Middle frontal gyrus (tissue), 1 donor: ENCODE measurements at regions not wholly inside any gene's neighbourhood (a gene's known extent, or its start where the extent isn't known, plus 50 kb on each side); places are given as distances from the start of the nearest gene placed in this dataset.

Experiments used
- DNase-seq: peaks from one replicate; pipeline ENCODE4 v3.0.0-alpha.2; 2015; ENCODE audit warnings: low spot score; ENCODE audit errors: extremely low spot score

DNA sequence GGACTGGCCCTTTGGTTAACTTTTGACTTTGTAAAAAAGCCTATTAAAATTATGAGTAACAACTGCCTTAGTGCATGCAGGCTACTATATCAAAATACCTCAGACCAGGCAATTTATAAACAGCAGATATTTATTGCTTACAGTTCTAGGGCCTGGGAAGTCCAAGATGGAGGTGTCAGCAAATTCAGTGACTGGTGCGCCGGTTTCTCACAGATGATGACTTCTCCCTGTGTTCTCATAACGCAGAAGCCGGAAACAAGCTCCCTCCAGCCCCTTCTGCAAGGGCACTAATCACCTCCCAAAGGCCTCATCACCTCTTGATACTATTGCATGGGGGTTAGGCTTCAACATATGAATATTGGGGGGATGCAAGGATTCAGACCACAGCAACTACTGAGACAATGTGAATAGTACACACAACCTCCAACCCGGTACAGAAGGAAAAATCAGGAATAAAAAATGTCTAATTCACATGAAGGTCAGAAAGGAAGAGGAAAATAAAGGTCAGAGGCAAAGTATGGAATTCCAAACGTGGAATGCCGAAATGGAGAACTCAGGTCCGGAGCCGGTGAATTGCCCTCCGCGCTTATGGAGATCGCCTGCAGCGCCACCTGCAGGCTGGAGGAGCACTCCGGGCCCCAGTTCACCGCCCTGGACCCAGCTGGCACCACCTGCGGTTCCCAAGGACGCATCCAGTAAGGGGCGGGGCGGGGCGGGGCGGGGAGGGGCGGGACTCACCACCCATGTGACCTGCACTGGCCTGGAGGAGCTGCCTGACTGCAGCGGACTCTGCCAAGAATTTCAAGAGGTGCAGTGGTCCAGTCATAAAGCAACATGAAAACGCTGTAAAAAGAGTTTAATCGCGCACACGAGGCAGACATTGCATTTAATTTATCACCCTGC, 203.4 kb downstream of the KIF26A start:
- DNase-seq: no peak

DNA sequence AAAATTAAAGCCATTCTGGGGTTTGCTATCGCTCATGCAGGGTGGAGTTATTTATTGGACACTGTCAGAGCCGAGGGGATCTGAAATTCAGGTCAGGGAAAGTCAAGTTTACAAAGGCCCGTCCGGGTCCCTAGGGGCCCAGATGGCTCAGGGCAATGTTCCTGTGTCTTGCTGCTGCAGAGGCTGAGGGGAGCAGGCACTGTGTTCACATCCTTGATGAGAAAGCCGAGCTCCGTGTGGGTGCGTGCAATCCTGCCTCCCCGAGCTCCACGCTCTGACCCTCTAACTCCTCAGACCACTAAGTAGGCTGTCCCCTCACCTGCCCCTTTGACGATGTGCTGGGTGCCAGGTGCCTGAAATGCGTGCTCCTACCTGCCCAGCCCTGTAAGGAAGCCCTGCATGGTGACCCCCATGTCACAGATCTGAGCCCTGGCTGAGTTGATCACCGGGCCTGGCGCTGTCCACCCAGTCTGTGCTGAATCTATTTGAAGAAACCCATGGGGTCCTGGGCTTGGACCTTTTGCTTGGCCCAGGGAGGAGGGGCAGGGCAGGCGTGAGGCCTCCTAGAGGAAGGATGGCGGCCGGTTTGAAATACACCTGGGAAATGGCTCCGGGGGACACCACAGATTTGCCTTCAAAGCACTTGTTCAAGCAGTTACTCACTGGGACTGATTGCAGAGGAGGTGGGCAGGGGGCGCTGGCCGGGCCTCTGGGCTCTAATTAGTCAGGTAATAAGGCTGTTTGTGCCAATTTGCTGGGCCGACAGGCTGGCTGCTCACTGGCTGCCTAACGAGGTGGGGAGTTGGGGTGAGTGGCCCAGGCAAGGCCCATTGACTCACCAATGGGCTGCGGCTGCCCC, 204.3 kb downstream of the KIF26A start:
- no peak for DNase-seq

DNA sequence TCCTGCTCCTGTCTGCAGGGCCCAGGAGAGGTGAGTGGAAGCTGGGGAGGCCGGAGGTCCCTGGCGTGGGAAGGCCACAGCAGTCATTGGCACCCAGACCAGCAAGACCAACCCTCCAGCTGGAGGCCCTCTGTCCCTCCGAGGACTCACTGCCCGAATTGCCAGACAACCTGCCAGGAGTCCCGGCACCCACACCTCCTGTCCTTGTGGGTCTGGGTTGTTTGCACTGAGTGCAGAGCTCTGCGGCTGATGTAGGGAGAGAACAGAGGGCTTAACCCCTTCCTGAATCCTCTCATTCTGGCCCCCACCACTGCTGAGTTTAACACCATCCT, 204.9 kb downstream of the KIF26A start:
- no peak for DNase-seq

GRCh38 chr14:104343690-104344640, 205.6 kb downstream of the KIF26A start:
- no peak for DNase-seq

DNA sequence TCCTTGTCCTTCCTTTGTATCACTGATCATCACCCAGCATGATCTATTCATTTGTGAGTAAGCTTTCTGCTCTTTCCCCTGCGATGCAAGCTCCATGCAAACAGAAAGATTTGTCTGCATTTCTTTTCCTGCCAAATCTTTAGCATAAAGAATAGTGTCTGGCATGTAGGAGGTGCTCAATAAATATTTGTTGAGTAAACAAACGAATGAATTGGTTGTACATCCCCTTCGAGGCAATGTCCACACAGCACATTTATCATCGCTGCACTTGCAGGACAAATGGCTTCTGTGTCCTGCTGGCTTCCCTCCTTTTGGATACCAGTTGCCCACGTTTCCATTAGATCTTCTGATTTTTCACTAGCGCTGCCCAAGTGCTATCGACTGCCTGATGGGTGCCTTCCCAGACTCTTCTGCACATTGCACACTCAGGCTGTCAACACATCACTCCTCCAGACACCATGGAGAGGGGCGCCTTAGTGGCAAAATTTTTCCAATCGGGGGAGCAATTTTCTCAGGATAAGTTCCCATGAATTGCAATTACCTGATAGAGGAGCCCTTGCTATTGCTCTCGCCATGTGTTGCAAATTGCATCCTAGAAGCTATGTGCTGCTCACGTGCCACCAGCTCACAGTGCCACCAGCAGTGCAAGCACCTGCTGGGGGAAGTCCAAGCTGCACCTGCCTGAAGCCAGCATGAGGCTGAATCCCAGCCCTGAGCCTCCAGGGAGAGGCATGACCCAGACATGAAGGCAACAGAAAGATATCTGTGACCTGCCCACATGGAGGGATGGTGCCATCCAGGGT, 206.6 kb downstream of the KIF26A start:
- DNase-seq: no peak

GRCh38 chr14:104345621-104346462, 207.5 kb downstream of the KIF26A start:
- DNase-seq: no peak

DNA sequence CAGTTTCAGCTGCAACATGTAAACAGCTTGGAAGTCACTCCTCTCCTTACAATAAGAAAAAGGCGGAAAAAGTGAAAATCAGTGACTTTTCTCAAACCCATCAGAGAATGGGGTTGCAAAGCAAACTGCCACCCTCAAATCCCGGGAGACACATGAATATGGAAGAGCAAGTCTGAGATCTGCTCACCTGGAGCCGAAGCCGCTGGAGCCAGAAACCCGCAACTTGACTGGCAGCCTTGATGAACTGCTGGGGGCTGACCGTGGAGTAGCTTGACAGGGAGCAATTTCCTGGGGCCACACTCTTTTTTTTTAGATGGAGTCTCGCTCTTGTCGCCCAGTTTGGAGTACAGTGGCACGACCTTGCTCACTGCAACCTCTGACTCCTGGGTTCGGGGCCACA, 208.2 kb downstream of the KIF26A start:
- no peak for DNase-seq

DNA sequence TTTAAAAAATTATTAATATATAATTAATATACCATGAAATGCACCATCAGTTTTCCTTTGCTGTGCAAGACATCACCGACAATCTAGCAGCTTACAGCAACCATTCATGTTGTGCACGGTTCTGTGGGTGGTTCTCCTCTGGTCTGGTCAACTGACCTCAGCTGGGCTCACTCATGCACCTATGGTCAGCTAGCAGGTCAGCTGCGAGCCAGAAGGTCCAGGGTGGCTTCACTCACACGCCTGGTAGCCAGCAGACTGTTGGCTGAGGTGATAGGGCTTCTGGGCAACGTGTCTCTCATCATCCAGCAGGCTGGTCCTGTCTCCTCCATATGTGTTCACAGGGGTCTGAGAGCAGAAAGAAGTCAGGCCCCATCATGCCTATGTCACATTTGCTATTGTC, 210.4 kb downstream of the KIF26A start:
- no peak for DNase-seq

- no peak for DNase-seq
Measured at GRCh38 chr14:104349950-104350349, 211.6 kb downstream of the KIF26A start.

DNA sequence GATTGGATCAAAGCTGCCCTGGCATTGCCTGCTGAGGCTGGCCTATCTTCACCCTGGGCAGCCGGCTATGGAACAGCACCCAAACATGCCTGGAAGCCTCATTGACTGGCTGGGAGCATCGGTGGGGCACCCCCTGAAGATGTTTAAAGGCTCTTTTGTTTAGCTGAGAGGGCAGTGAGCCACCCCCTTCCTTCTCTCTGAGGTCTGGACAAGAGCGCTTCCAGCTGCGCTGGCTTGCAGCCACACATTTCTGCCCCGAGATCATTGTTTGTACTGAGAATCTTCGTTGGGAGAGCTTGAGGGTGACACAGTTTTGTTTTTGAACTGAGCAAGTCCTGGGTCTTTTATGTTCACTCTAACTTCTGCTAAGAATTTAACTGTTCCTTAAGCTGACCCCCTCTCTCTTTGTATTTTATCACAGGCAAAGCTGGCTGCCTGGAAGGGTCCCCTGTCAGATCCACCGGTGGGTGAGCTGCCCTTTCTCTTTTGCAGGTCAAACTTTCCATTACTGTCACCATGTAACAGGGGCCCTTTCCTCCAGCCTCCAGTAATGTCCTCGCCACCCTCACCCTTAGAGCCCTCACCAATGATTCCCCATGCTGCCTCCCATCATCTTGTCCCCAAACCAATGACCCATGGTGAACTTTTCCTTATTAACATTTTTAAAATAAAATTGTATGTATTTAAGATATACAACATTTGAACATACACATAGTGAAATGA, 212.2 kb downstream of the KIF26A start:
- peak; percentile 60 for DNase-seq

GRCh38 chr14:104351849-104352492, 213.6 kb downstream of the KIF26A start:
- no peak for DNase-seq

GRCh38 chr14:104352493-104353220, 214.3 kb downstream of the KIF26A start:
- DNase-seq: no peak

- no peak for DNase-seq
Measured at GRCh38 chr14:104353221-104353920, 215.0 kb downstream of the KIF26A start.

DNA sequence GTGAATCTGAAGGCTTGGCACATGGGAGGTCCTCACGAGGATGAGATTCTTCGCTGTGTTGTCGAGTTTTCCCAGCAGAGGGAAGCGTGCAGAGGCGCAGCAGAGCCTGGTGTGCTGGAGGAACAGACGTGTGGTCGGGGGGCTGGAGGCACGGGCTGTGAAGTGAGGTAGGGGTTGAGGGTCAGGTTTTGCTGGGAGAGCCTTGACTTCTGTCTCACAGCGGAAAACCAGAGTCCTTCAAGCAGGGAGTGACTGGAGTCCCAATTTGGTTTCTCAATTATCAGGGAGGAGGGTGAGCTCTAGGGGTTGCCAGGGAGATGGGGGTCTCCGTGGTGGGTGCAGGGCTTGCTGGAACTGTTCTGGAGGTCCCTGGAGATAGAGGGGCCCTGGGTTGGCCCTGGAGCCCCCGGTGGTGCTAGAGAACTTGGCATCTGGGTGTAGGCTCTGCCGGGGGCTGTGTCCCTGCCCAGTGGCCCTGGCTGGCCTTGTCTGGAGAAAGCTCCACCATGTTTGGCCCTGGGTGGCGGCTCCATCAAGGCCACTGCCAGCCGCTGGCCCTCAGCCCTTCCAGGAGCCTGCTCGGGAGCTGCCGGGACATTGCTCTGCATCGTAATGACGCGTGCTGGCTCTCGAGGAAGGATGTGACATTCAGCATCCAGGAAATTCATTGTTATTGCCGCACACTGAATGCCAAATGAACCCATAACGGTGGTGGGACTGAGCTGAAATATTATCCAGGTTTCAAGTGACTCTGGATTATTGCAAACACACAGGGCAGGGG, 215.7 kb downstream of the KIF26A start:
- no peak for DNase-seq

DNA sequence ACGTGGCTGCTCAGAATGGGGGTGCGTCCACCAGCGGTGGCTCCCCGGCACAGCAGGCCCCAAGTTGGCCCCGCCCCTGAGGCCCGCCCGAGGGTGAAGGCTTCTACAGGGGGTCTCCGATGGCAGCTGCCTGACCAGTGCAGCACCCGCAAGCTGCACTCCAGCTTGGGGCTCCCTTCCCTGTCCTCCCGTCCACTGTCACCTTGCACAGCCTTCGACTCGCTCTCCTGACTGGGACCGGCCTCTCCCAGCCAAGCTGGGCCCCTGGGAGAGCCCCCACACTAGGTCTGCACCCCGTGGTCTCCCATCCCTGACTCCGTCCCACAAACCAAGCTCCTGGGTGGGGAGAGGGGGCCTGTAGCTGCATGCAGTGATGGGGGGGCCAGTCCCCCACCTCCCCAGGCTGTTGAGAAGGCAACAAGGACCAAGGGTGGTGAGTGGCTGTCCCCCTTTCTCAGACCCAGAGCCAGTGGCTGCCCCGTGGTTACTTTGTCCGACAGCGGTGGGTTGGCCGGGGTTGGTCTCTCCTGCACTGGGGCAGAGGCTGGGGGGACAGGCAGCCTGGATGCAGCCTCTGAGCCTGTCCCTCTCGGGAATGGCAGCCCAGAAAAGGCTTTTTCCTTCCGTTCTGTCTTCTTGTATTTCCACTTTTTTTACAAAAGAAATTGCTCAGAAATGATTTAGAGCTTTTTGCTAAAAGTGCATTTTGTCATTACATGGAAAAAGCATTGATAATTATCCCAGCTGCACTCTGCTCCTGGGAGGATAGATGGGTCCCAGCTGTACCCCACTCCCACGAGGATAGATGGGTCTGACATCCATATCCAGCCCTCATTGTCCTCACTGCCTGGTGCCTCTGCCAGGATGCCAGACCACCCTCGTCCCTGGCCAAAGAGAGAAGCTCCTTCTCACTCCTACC, 217.0 kb downstream of the KIF26A start:
- no peak for DNase-seq
